HG02938 (cell line): ENCODE measurements at regions not wholly inside any gene's neighbourhood (a gene's known extent, or its start where the extent isn't known, plus 50 kb on each side); places are given as distances from the start of the nearest gene placed in this dataset.
"Not testable (repeated sequence)": the region's sequence is repeated elsewhere in the genome, so short reads cannot be mapped to it uniquely, and the experiment has no call there.

Source experiments
- ATAC-seq: cut with Tn5 transposase; IDR thresholded peaks from one replicate; pipeline ENCODE4 v1.9.1; 2021; ENCODE audit warnings: mild to moderate bottlenecking, moderate library complexity; ENCODE audit not compliant: unreplicated experiment

DNA sequence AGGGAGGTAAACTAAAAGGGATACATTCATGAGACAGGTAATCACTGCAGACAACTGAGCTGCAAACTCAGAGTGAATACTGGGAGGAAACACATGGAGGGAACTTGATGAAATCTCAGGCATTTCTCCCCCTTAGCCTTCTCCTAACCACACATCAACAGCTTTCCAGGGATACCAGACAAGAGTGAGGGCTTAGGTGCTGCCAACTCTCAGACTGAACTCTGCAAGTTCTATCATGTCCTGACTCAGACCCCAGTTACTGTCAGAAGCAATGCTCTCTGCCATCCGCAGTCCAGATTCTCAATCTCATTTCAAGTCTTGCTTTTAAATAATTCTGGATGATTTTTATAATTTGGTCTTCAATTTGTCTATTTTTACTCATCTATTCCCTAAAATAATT, 267.3 kb downstream of the LTN1 start:
- no peak for ATAC-seq

DNA sequence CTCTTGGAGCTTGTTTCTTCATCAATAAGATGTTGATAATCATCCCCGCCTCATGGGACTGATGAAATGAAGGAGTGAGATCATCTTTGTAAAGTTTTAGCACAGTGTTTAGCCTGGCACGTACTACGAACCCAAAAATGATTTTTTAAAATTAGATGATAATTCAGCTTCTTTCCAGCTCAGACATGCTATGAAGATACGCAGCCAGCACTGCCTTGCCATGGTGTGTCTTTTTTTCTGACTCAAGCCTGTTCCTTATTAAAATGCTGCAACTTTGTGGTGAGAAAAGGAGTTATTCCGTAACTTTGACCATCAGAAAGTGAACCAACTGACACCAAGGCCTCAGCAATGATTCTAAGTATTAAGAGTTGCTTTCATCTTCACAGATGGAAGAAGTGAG, 269.0 kb downstream of the LTN1 start:
- no peak for ATAC-seq

DNA sequence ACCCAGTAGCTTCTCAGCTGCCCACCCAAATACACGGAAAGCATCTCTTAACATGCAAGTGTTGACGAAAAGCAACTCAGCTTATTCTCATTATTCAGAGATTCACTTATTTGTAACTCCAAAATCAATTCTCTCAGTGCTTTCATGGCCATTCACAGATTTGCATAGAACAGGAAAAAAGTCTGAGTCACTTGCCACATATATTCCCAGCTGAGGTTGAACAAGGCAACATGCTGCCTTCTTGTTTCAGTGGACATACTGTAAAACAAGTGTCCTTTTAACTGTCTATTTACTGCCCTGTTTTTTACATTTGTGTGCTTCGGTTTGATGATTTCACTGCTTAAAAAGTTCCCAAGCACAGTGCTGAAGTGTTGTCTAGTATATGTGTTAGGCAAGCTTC, 273.0 kb downstream of the LTN1 start:
- no peak for ATAC-seq

DNA sequence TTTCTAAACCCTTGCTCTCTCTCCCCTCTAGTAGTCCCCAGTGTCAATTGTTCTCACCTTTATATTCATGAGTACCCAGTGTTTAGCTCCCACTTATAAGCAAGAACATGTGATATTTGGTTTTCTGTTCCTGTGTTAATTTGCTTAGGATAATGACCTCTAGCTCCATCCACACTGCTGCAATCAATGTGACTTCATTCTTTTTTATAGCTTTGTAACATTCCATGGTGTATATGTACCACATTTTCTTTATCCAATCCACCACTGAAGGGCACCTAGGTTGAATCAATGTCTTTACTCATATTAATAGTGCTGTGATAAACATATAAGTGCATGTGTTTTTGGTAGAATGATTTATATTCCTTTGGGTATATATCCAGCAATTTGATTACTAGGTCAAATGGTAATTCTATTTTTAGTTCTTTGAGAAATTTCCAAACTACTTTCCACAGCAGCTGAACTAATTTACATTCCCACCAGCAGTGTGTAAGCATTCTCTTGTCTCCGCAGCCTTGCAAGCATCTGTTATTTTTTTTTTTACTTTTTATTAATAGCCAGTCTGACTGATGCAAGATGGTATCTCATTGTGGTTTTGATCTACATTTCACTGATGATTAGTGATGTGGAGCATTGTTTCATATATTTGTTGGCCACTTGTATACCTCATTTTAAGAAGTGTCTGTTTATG, 277.8 kb downstream of the LTN1 start:
- no peak for ATAC-seq

DNA sequence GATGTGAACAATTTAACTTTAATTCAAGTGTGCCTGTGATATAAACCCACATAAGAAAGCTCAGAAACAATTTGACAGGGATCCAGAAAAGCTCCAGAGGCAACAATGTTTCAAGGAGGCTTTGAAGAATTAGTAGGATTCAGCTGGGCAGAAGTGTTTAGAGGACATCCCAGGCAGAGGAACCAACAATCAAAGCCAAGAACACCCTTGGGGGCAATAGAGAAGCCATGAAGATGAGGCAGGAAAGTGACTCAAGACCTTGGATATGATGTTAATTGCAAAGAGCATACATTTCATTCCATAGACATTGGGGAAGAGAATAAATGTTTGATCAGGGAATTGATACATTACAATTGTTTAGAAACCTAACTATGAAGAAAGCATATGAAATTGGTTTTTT, 280.3 kb downstream of the LTN1 start:
- ATAC-seq = no peak

DNA sequence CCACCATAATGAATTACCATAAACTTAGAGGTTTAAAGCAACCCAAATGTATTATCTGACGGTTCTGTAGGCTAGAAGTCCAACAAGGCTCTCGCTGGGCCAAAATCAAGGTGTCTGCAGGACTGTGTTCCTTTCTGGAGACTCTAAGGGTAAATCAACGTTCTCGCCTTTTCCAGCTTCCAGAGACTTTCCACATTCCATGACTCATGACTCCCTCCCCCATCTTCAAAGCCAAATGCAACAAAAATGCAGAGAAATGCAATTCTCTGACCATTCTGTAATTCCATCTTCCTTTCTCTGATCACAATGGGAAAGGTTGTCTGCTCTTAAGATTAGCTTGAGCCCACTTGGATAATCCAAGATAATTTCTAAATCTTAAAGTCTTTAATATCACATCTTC, 287.1 kb downstream of the LTN1 start:
- no peak for ATAC-seq

DNA sequence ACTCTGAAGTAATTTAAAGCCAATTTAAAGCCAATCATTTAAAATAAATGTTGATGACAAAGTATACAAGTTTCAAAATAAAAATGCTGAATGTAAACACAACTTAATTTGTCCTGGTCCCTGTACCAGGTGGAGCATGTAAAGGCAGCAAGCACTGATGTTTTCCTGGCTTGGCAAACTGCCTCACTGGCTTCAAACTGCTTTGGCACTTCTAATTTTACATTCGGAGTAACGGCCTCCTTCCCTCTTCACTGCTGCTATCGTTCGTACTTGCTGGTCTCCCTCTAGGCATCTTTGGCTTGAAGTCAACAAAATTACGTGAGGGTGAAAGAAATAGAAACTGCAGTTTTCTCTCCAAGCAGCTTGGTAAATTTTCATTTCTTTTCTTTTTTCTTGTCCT, 287.9 kb downstream of the LTN1 start:
- ATAC-seq = no peak

DNA sequence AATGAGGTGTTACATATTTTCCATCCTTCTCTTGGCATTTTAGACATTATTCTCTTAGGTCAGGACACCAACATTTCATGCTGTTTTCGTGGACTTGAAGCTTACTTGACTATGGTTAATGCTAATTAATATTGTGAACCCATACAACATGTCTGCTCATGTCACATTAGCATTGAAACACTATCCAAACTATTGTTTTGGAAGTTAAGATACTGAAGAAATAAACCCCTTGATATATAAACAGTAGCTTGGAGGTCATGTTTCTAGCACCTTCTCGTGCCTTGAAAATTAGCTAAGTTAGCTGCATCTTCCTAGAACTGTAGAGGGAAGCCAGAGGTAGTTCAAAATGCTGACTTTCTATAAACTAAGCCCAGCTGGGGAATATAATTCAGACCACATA, 288.8 kb downstream of the LTN1 start:
- no peak for ATAC-seq

DNA sequence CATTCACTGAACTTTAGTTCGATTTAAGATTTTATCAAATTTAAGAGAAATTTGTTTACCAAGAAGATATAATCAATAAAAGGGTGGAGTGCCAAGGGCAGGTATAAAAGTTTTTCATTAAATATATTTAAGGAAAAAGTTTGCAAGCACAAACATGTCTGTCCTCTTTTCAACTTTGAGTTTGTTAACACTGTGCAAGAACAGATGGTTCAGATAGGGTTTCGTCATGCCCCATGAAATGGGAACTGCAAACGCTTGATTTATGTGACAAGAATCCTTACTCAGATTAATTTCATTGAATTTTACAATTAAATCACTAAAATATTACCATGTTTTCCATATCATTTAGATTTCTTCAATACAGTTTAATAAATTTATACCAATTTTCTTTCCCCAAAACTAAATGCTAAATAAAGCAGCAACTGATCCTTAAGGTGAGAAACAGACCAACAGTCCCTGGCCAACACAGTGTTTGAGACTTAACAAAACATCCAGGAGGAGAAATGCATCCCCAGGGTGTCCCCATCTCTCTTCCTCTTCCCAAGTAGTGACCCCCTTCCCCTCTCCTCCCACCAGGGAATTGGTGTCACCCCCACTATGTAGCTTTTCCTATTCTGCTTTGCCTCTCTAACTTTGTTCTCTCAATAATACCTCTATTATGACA, 292.9 kb downstream of the LTN1 start:
- ATAC-seq = no peak

DNA sequence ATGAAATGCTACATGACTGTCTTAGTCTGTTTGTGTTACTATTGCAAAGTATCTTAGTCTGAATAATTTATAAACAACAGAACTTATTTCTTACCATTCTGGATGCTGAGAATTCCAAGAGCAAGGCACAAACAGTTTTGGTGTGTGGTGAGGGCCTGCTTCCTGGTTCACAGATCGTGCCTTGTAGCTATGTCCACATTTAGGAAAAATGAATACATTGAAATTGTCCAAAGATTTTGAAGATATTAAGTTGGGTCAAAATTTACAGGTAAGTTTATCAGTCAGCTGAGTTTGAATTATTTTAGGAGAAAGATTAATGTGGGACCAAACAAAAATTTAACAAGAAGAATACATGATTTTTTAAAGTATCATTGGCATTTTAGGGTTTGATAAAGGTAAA, 293.5 kb downstream of the LTN1 start:
- no peak for ATAC-seq

DNA sequence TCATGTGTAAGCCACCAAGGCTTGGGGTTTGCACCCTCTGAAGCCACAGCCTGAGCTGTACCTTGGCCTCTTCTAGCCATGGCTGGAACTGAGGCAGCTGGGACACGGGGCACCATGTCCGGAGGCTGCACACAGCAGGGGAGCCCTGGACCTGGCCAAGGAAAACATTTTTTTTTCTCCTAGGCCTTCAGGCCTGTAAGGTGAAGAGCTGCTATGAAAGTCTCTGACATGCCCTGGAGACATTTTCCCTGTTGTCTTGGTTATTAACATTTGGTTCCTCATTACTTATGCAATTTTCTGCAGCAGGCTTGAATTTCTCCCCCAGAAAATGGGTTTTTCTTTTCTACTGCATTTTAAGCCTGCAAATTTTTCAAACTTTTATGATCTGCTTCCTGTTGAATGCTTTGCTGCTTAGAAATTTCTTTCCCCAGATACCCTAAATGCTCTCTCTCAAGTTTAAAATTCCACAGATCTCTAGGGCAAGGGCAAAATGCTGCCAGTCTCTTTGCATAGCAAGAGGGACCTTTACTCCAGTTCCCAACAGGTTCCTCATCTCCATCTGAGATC, 295.8 kb downstream of the LTN1 start:
- no peak for ATAC-seq

DNA sequence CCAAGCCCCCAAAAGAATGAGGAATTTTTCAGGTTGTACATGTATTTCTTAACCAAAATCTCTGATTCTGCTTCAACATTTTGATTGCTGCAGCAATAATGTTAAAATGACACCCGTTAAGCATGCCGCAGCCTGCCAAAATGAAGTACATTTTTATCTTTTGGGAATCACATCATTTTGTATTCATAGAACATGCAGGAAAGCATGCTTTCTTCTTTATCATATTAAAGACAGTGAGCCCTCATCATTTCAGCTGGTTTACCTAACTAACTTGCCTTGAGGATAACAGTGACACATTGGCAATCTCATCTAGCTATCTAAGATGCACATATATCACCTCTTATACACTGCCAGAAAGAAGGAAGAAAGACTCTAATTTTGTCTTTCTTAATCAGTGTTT, 299.2 kb downstream of the LTN1 start:
- ATAC-seq = no peak

DNA sequence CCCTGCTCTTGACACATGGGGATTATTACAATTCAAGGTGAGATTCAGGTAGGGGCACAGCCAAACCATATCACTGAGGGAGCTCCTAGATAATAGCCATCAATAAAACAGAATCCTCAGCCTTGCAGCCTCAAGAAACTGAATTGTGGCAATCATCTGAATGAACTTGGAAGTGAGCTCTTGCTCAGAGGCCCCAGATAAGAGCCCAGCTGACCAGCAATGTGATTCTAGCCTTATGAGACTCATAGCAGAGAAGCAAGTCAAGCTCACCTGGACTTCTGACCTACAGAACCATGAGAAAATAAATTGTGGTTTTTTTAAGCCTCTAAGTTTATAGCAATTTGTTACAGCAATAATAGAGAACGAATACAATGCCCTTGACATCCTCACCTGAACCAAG, 302.5 kb downstream of the LTN1 start:
- ATAC-seq = no peak

DNA sequence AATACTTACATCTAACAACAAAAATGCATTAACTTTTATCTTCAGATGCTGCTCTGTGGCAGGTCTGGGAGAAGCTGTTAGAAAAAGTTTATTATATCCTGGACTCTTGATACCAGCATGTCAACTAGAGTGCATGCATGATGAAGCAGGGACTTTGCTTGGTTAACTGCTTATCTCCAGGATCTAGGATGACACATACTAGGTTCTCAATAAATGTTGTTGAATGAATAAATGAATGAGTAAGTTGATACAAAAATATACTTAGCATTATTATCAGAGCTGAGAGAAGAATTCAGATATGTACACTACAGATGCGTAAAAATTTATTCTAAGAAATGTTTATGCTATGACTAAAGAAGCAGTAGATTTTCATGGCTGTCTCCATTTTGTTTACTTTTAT, 304.3 kb downstream of the LTN1 start:
- ATAC-seq = no peak

DNA sequence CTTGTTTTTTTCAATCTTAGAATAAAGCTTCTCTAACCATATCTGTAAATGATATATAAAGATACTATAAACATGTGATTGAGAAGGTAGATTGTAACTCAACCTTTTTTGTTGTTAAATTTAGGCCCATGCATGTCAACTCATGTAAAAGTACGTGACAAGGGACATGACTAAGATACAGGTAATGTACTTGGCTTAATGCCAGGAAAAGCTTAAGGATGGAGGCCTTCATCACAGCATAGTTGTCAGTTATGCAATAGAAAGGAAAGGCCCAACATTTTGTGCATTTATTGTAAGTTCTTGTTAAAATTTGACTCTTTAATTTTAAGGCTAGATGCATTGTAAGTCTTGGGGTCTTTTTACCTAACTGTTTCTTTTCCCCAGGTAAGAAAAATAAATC, 305.1 kb downstream of the LTN1 start:
- ATAC-seq = no peak

DNA sequence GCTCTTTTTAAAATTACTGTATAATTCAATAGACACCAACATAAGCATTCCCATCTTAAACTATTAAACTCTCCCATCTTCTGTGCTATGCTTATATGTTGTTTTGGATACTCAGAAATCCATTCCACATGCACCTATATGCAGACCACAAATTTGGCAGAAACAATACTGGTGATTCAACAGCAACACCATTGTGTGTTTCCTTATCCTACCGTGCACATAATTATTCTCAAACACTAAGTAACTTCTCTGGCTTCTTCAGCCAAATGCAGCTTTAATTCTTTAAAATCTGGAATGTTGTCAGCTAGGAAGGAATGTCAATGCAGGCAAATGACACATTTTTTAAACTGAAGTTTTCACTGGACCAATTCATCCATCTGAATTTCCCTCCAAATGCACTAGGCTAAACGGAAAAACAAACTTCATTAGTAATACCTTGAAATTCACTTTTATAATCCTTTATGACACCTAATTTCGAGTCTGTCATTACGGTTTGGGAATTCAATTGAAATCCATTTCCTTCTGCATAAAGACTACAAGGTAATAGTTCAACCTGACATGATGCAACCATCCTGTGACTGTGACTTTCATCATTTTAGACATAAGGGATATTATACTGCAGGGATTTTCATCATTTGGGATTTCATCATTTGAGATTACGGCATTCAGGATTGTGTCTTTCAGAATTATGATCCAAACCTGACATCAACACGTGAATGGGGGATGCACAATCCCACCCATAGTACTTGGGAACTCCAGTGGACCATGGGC, 308.5 kb downstream of the LTN1 start:
- no peak for ATAC-seq

DNA sequence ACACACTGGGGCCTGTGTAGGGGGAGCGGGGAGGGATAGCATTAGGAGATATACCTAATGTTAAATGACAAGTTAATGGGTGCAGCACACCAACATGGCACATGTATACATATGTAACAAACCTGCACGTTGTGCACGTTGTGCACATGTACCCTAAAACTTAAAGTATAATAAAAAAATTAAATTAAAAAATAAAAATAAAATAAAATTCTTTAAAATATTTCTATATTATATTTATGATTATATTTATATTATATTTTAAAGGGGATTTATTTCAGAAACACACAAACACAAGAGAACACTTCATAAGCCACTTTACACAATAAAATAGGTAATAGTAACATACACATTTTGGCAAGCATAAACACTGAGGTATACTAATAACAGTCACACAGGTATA, 309.8 kb downstream of the LTN1 start:
- not testable (repeated sequence) for ATAC-seq

DNA sequence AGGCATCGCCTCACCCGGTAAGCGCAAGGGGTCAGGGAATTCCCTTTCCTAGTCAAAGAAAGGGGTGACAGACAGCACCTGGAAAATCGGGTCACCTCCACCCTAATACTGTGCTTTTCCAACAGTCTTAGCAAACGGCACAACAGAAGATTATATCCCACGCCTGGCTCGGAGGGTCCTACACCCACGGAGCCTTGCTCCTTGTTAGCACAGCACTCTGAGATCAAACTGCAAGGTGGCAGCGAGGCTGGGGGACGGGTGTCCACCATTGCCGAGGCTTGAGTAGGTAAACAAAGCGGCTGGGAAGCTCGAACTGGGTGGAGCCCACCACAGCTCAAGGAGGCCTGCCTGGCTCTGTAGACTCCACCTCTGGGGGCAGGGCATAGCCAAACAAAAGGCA, 315.6 kb downstream of the LTN1 start:
- ATAC-seq = not testable (repeated sequence)

DNA sequence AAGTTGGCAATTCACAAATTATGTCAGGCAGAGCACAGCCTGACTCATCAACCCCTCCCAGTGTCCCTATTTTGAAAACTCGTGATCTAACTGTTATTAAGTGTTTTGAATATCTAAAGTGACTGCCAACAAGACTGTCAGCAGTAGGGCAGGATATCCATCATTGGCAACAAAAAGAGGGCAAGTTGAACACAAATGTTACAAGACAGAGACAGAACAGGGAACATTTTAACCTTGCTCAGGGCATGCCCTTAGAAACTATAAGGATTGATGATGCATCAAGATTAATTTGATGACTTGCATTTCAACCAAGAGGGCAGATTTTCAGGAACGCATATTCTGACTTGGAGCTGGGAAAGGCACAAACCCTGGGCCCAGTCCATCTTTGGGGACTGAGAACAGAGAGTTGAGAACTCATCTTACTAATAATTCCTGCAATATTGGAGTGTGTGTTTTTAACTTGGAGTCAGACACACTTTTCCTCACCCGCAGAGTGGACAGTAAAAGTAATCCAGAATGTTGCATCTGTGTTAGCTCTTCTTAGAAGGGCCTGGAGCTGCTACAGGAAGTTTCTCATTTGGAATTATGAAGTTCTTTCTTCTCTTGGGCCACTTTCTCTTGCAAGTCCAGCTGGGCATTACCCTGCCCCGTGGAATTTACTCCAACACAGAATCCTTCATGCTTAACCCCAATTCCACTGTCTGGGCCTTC, 317.2 kb downstream of the LTN1 start:
- no peak for ATAC-seq

DNA sequence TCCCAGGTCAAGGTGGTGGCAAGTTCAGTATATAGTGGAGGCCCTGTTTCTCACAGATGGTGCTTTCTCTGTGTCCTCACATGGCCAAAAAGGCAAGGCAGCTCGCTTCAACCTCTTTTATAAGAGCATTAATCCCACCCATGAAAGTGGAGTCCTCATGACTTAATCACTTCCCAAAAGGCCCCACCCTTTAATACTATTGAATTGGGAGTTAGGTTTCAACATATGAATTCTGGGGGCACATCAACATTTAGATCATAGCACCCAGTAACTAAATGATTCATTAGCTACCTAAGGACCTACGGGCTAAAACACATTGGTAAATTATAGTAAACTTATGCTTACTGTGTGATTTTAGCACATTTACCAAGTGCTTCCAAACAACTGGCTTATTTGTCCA, 317.9 kb downstream of the LTN1 start:
- ATAC-seq = no peak

DNA sequence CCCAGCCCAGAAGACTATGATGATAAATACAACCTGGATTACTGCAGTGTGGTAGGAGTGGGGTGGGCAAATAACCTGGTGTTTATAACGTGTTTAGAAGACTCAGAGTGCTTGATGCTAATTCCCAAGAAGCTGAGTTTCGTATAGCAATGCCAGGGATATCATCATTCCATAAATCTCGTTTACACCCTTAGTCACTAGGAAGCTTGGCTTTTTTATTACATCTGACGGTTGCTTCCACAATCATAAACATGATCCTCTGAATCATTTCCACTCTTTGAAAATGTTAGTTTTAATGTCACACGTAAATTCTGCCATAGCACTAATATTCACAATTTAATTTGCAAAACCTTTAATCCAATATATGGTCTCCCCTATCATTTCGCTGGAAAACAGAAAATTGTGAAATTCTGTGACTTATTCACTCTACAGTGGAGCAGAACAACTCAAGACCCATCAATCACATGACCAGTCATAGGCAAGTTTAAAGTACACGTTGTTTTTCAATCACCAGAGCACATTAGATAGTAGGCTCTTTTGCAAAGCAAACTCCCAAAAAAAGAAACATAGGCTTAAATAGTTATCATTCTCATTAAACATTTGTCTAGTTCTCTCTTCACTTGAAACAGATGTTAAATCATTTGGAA, 321.0 kb downstream of the LTN1 start:
- no peak for ATAC-seq
